HepG2 (cell line): ENCODE measurements at regions not wholly inside any gene's neighbourhood (a gene's known extent, or its start where the extent isn't known, plus 50 kb on each side); places are given as distances from the start of the nearest gene placed in this dataset.

ENCODE experiments used
- ATAC-seq: fragments of 200-7000 bp; cut with Tn5 transposase; 3 replicates; pipeline ENCODE4 v1.9.1; 2020; ENCODE audit warnings: mild to moderate bottlenecking, moderate library complexity
- BruUV-seq: library from RNA; stranded (reverse); fragments of 400-500 nt; replicated peaks from 2 replicates; lab custom pipeline; 2021; lab: Mats Ljungman, UMichigan
- CTCF ChIA-PET: fragments of 300-600 bp; formaldehyde crosslinking; extraction: SDS; loops from one replicate; lab custom pipeline; 2021; ENCODE audit warnings: low total read pairs, inconsistent platforms, low intra/inter-chr PET ratio; lab: Yijun Ruan, JAX
- POLR2A ChIA-PET: fragments of 350-600 bp; sonication (Branson Sonifier 250); formaldehyde crosslinking; loops from one replicate; lab custom pipeline; 2020; ENCODE audit warnings: antibody characterized with exemption, inconsistent platforms; lab: Yijun Ruan, JAX
- DNase-seq: peaks from one replicate; pipeline ENCODE4 v3.0.0-alpha.2; 2015; ENCODE audit warnings: low spot score
- FAIRE-seq: peaks from 3 replicates; lab custom pipeline; 2011; peaks lifted over from hg19 to GRCh38; lab: Jason Lieb, UNC
- H2AFZ ChIP-seq: one replicate; pipeline ENCODE4 v1.6.1; 2011; ENCODE audit warnings: low read length, inconsistent platforms
- H3K27ac ChIP-seq: fragments of 300-600 bp; 3 replicates; pipeline ENCODE4 v1.8.0; 2011; ENCODE audit warnings: mixed run types, mild to moderate bottlenecking, mixed read lengths, low read length, inconsistent platforms; ENCODE audit not compliant: insufficient read depth; ENCODE audit errors: extremely low read length
- H3K27me3 ChIP-seq, 2 experiments: fragments of 200-600 bp in 1 of 2; 2 replicates in 1 of 2; 3 replicates in 1 of 2; pipeline versions ENCODE4 v1.6.0 to v1.8.0; 2011; ENCODE audit warnings: low read length in 2 of 2, mild to moderate bottlenecking in 2 of 2, moderate library complexity in 2 of 2, inconsistent platforms in 1 of 2; ENCODE audit not compliant: insufficient read depth in 2 of 2, control insufficient read depth in 1 of 2
- H3K36me3 ChIP-seq, 2 experiments: fragments of 200-600 bp in 1 of 2; replicated peaks in 1 of 2; 2 replicates in 1 of 2; 3 replicates in 1 of 2; pipeline versions ENCODE4 v1.5.1 to v1.8.0; 2011; ENCODE audit warnings: low read length in 2 of 2, inconsistent platforms in 1 of 2; ENCODE audit not compliant: insufficient read depth in 2 of 2, control insufficient read depth in 1 of 2
- H3K4me1 ChIP-seq: 2 replicates; pipeline ENCODE4 v1.5.1; 2012; ENCODE audit warnings: low read length, inconsistent platforms; ENCODE audit not compliant: insufficient read depth
- H3K4me2 ChIP-seq: 2 replicates; pipeline ENCODE4 v1.6.0; 2011; ENCODE audit warnings: low read depth, low read length, inconsistent platforms
- H3K4me3 ChIP-seq, 3 experiments: fragments of 200-600 bp in 1 of 3; sonication (generic), shearing (Covaris generic) in 1 of 3; replicated peaks in 1 of 3; 2 replicates each; pipeline ENCODE4 v1.5.1; 2011 to 2016; ENCODE audit warnings: low read length in 3 of 3, inconsistent platforms in 2 of 3, low read depth in 2 of 3, mild to moderate bottlenecking in 2 of 3, control low read depth in 1 of 3, mixed read lengths in 1 of 3; ENCODE audit not compliant: insufficient read depth in 1 of 3
- H3K79me2 ChIP-seq: one replicate; pipeline ENCODE4 v1.6.1; 2011; ENCODE audit warnings: low read length, inconsistent platforms; ENCODE audit not compliant: insufficient read depth
- H3K9ac ChIP-seq: 2 replicates; pipeline ENCODE4 v1.6.0; 2011; ENCODE audit warnings: mild to moderate bottlenecking, low read depth, low read length, inconsistent platforms; ENCODE audit not compliant: insufficient read depth
- H3K9me3 ChIP-seq: 2 replicates; pipeline ENCODE4 v1.5.1; 2012; ENCODE audit warnings: mild to moderate bottlenecking, low read length
- H4K20me1 ChIP-seq: 2 replicates; pipeline ENCODE4 v1.6.0; 2011; ENCODE audit warnings: inconsistent platforms, mild to moderate bottlenecking, low read length, moderate library complexity; ENCODE audit not compliant: insufficient read depth
- BCLAF1 ChIP-seq: fragments of 450-650 bp; IDR thresholded peaks from 2 replicates; pipeline ENCODE4 v1.6.1; 2017; ENCODE audit warnings: mild to moderate bottlenecking
- HOXA3 ChIP-seq: sonication (generic); formaldehyde crosslinking; IDR thresholded peaks from 2 replicates; pipeline ENCODE4 v1.5.0; 2020; ENCODE audit warnings: missing genetic modification reagents
- IKZF1 ChIP-seq: fragments of 450-650 bp; IDR thresholded peaks from 2 replicates; pipeline ENCODE4 v1.7.1; 2016
- NCOA1 ChIP-seq: sonication (generic); formaldehyde crosslinking; IDR thresholded peaks from 2 replicates; pipeline ENCODE4 v1.9.0; 2021; ENCODE audit warnings: missing genetic modification reagents
- NR0B2 ChIP-seq: sonication (generic); formaldehyde crosslinking; IDR thresholded peaks from 2 replicates; pipeline ENCODE4 v1.4.0; 2020; ENCODE audit warnings: mild to moderate bottlenecking, missing genetic modification reagents
- ZNF761 ChIP-seq: sonication (generic); formaldehyde crosslinking; conservative IDR thresholded peaks from 2 replicates; pipeline ENCODE4 v1.4.0; 2020; ENCODE audit warnings: mild to moderate bottlenecking, missing genetic modification reagents
- ZNF883 ChIP-seq: sonication (generic); formaldehyde crosslinking; IDR thresholded peaks from 2 replicates; pipeline ENCODE4 v1.5.1; 2020; ENCODE audit warnings: mild to moderate bottlenecking, missing genetic modification reagents; ENCODE audit errors: not compliant biosample characterization
- WGBS: methylation state at CpG from one replicate; pipeline ENCODE4 v1.1.6; 2017; ENCODE audit warnings: low lambda C conversion rate; 5-methylcytosine and 5-hydroxymethylcytosine counted together
- in situ Hi-C: cut with HindIII; loops from 2 replicates; pipeline ENCODE4 v1.10.0; 2017; ENCODE audit warnings: low pct_unique_long_range_greater_than_20kb; ENCODE audit not compliant: extremely low pct_ligation_motif_present
- intact Hi-C: fragments of 100-400 bp; cut with micrococcal nuclease; formaldehyde crosslinking; loops from one replicate; pipeline ENCODE4 v1.10.0; 2022; ENCODE audit not compliant: unreplicated experiment
- TF ChIP-seq, protein P1 (sequence below): sonication (generic); formaldehyde crosslinking; IDR thresholded peaks from 2 replicates; pipeline ENCODE4 v1.4.0; 2020; ENCODE audit warnings: mild to moderate bottlenecking, missing genetic modification reagents
- TF ChIP-seq, protein P2 (sequence below): sonication (generic); formaldehyde crosslinking; IDR thresholded peaks from 2 replicates; pipeline ENCODE4 v1.5.0; 2020; ENCODE audit warnings: missing genetic modification reagents
- TF ChIP-seq, protein P3 (sequence below): IDR thresholded peaks from 2 replicates; pipeline ENCODE4 v1.6.1; 2018; ENCODE audit warnings: missing genetic modification reagents, mild to moderate bottlenecking, missing compliant biosample characterization
- TF ChIP-seq, protein P4 (sequence below): sonication (generic); formaldehyde crosslinking; IDR thresholded peaks from 2 replicates; pipeline ENCODE4 v1.4.0; 2020; ENCODE audit warnings: missing genetic modification reagents
- TF ChIP-seq, protein P5 (sequence below): sonication (generic); formaldehyde crosslinking; IDR thresholded peaks from 2 replicates; pipeline ENCODE4 v1.4.0; 2020; ENCODE audit warnings: mild to moderate bottlenecking, missing genetic modification reagents

DNA sequence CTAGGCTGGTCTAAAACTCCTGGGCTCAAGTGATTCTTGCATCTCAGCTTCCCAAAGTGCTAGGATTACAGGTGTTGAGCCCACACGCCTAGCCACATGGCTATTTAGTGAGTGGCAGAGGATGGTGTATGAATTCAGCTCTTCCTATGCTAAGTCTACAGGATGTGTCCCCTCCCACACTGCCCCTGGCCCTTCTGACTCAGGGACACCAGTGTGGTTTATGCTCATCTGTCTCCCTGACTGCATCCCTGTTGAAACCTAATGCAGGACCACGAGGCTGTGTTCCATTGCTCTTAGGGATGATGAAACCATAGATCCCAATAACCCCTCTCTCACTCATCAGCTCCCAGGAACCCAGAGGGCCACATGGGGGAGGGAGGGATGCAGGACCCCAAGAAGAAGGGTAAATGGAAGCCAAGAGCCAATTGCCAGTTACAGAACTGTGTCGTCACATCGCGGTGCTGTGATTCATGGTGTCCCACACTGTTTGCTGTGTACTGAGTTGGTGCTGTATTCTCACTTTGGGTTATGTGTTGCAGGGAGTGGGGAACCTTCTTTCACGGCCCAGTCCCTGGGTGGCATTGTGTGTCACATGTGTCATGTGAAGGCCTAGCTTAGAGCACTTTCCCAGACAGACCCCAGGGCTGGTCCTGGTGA is 102.9 kb upstream of the HAAO start:
- POLR2A ChIA-PET = no interaction called here
- Histone ChIP-seq H2AFZ (no peak overlapping the region), H3K4me1 (peaks cover 11% of the 10 kb centered on the region), H3K4me2 (no peak overlapping the region), H4K20me1 (no peaks in the 10 kb centered on the region), H3K9me3 (no peaks in the 10 kb centered on the region), H3K9ac (no peak overlapping the region), H3K79me2 (no peaks in the 10 kb centered on the region), H3K27me3 (peaks cover 0 to 22% of the 10 kb centered on the region in 2 experiments; a peak in 3 of 5 replicates), H3K27ac (no peak overlapping the region), H3K36me3 (no peaks in the 10 kb centered on the region), H3K4me3 (no peak overlapping the region)
- FAIRE-seq (no peak), ATAC-seq (no peak), DNase-seq (no peak)
- in situ Hi-C loops (no loop called here), intact Hi-C loops (no loop called here)
- 64% methylated on average over 6 of the region's 6 CpGs for WGBS
- CTCF ChIA-PET = no interaction called here
- no TSS peak for BruUV-seq
- TF ChIP-seq HOXA3 (CRISPR knock-in tag) (no peak), NCOA1 (no peak), BCLAF1 (no peak), NR0B2 (CRISPR knock-in tag) (no peak), ZNF883 (CRISPR knock-in tag) (no peak), IKZF1 (no peak), ZNF761 (CRISPR knock-in tag) (no peak)
- TF ChIP-seq, protein P1, sequence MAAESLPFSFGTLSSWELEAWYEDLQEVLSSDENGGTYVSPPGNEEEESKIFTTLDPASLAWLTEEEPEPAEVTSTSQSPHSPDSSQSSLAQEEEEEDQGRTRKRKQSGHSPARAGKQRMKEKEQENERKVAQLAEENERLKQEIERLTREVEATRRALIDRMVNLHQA (CRISPR knock-in tag) = no peak
- TF ChIP-seq, protein P2, sequence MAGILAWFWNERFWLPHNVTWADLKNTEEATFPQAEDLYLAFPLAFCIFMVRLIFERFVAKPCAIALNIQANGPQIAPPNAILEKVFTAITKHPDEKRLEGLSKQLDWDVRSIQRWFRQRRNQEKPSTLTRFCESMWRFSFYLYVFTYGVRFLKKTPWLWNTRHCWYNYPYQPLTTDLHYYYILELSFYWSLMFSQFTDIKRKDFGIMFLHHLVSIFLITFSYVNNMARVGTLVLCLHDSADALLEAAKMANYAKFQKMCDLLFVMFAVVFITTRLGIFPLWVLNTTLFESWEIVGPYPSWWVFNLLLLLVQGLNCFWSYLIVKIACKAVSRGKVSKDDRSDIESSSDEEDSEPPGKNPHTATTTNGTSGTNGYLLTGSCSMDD = no peak
- TF ChIP-seq, protein P3, sequence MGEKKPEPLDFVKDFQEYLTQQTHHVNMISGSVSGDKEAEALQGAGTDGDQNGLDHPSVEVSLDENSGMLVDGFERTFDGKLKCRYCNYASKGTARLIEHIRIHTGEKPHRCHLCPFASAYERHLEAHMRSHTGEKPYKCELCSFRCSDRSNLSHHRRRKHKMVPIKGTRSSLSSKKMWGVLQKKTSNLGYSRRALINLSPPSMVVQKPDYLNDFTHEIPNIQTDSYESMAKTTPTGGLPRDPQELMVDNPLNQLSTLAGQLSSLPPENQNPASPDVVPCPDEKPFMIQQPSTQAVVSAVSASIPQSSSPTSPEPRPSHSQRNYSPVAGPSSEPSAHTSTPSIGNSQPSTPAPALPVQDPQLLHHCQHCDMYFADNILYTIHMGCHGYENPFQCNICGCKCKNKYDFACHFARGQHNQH (CRISPR knock-in tag) = no peak
- TF ChIP-seq, protein P4, sequence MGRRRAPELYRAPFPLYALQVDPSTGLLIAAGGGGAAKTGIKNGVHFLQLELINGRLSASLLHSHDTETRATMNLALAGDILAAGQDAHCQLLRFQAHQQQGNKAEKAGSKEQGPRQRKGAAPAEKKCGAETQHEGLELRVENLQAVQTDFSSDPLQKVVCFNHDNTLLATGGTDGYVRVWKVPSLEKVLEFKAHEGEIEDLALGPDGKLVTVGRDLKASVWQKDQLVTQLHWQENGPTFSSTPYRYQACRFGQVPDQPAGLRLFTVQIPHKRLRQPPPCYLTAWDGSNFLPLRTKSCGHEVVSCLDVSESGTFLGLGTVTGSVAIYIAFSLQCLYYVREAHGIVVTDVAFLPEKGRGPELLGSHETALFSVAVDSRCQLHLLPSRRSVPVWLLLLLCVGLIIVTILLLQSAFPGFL (CRISPR knock-in tag) = no peak
- TF ChIP-seq, protein P5, sequence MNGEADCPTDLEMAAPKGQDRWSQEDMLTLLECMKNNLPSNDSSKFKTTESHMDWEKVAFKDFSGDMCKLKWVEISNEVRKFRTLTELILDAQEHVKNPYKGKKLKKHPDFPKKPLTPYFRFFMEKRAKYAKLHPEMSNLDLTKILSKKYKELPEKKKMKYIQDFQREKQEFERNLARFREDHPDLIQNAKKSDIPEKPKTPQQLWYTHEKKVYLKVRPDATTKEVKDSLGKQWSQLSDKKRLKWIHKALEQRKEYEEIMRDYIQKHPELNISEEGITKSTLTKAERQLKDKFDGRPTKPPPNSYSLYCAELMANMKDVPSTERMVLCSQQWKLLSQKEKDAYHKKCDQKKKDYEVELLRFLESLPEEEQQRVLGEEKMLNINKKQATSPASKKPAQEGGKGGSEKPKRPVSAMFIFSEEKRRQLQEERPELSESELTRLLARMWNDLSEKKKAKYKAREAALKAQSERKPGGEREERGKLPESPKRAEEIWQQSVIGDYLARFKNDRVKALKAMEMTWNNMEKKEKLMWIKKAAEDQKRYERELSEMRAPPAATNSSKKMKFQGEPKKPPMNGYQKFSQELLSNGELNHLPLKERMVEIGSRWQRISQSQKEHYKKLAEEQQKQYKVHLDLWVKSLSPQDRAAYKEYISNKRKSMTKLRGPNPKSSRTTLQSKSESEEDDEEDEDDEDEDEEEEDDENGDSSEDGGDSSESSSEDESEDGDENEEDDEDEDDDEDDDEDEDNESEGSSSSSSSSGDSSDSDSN (CRISPR knock-in tag) = no peak
